Activated CD8-positive, alpha-beta T cell treated with anti-CD3 and anti-CD28 coated beads, Interleukin-2, amount 10 ng/mL, durations not matched to agents 7 days and 5 days (primary cell): ENCODE measurements at regions not wholly inside any gene's neighbourhood (a gene's known extent, or its start where the extent isn't known, plus 50 kb on each side); places are given as distances from the start of the nearest gene placed in this dataset.
"Not testable (repeated sequence)": the region's sequence is repeated elsewhere in the genome, so short reads cannot be mapped to it uniquely, and the experiment has no call there.

Experiments used
- ATAC-seq: fragments of 150-1000 bp; cut with Tn5 transposase; one replicate; pipeline ENCODE4 v1.10.0; 2021; ENCODE audit warnings: moderate library complexity
- CTCF ChIA-PET: fragments of 350-600 bp; sonication (Branson Sonifier 250); formaldehyde crosslinking; loops from one replicate; lab custom pipeline; 2021; ENCODE audit warnings: antibody characterized with exemption; lab: Charles Lee
- POLR2A ChIA-PET: fragments of 350-600 bp; sonication (Branson Sonifier 250); formaldehyde crosslinking; loops from one replicate; lab custom pipeline; 2021; ENCODE audit warnings: antibody characterized with exemption; lab: Charles Lee
- DNase-seq: peaks from one replicate; pipeline ENCODE4 v3.0.0-alpha.2; 2020
- H3K27ac Mint-ChIP-seq: one replicate; pipeline ENCODE4 v1.8.0; 2021; ENCODE audit warnings: mild to moderate bottlenecking, mixed read lengths
- H3K27me3 Mint-ChIP-seq: one replicate; pipeline ENCODE4 v1.8.0; 2021; ENCODE audit warnings: low read depth, mixed read lengths
- H3K36me3 Mint-ChIP-seq: one replicate; pipeline ENCODE4 v1.8.0; 2021; ENCODE audit warnings: low read depth, mixed read lengths
- H3K4me1 Mint-ChIP-seq: one replicate; pipeline ENCODE4 v1.8.0; 2021; ENCODE audit warnings: low read depth, mixed read lengths
- H3K4me3 Mint-ChIP-seq: one replicate; pipeline ENCODE4 v1.8.0; 2021; ENCODE audit warnings: mild to moderate bottlenecking, mixed read lengths
- H3K9me3 Mint-ChIP-seq: one replicate; pipeline ENCODE4 v1.8.0; 2022; ENCODE audit warnings: mixed read lengths; ENCODE audit not compliant: insufficient read depth

GRCh38 chrX:545452-545885 is 85.1 kb upstream of the SHOX start:
- ATAC-seq = no peak
- DNase-seq = no peak

GRCh38 chrX:550514-550913 is 80.1 kb upstream of the SHOX start:
- no peaks in the 10 kb centered on the region for H3K27me3 Mint-ChIP-seq
- no peaks in the 10 kb centered on the region for H3K4me1 Mint-ChIP-seq
- H3K27ac Mint-ChIP-seq = no peak overlapping the region
- DNase-seq = no peak
- no peak for ATAC-seq
- H3K9me3 Mint-ChIP-seq = peaks cover 5% of the 10 kb centered on the region
- CTCF ChIA-PET = no interaction called here
- H3K36me3 Mint-ChIP-seq = no peaks in the 10 kb centered on the region
- POLR2A ChIA-PET = no interaction called here
- H3K4me3 Mint-ChIP-seq = no peak overlapping the region

More at GRCh38 chrX:545452-545885, 85.1 kb upstream of the SHOX start:
- H3K4me1 Mint-ChIP-seq = no peaks in the 10 kb centered on the region
- H3K4me3 Mint-ChIP-seq = no peak overlapping the region
- POLR2A ChIA-PET = no interaction called here
- H3K9me3 Mint-ChIP-seq = no peaks in the 10 kb centered on the region
- no peaks in the 10 kb centered on the region for H3K36me3 Mint-ChIP-seq
- no peaks in the 10 kb centered on the region for H3K27me3 Mint-ChIP-seq
- CTCF ChIA-PET = no interaction called here
- no peak overlapping the region for H3K27ac Mint-ChIP-seq

DNA sequence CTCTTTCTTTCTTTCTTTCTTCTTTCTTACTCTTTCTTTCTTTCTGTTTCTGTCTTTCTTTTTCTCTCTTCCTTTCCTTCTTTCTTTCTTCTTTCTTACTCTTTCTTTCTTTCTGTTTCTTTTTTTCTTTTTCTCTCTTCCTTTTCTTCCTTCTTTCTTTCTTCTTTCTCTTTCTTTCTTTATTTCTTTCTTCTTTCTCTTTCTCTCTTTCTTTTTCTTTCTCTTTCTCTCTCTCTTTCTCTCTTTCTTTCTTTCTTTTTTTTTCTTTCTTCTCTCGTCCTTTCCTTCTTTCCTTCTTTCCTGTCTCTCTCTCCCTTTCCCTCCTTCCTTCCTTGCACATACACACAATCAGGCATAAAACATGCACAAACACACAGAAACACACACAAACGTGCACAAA is 79.3 kb upstream of the SHOX start:
- DNase-seq = no peak
- no peaks in the 10 kb centered on the region for H3K36me3 Mint-ChIP-seq
- H3K4me1 Mint-ChIP-seq = no peaks in the 10 kb centered on the region
- H3K27me3 Mint-ChIP-seq = no peaks in the 10 kb centered on the region
- ATAC-seq = no peak
- no peak overlapping the region for H3K4me3 Mint-ChIP-seq
- POLR2A ChIA-PET = no interaction called here
- CTCF ChIA-PET = no interaction called here
- no peak overlapping the region for H3K27ac Mint-ChIP-seq
- peaks cover 5% of the 10 kb centered on the region for H3K9me3 Mint-ChIP-seq

DNA sequence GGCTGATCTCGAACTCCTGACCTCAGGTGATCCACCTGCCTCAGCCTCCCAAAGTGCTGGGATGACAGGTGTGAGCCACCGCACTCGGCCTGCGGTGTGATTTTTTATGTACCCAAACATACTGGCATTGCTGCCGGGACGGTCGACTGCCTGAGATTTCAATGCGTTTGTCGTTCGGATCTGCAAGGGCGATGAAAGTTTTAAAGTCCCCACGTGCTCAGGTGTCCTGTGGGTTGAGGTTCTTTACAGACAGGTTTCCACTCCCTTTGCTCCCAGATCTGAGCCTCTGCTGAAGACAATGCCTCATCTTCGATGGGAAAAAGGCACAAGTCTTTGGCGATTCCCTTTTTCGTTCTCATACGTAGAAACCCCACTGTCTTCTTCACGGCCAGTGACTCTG is 78.1 kb upstream of the SHOX start:
- CTCF ChIA-PET = no interaction called here
- ATAC-seq (no peak), DNase-seq (no peak)
- H3K4me1 Mint-ChIP-seq = no peaks in the 10 kb centered on the region
- POLR2A ChIA-PET = no interaction called here
- no peaks in the 10 kb centered on the region for H3K36me3 Mint-ChIP-seq
- H3K27ac Mint-ChIP-seq = no peak overlapping the region
- no peaks in the 10 kb centered on the region for H3K27me3 Mint-ChIP-seq
- H3K4me3 Mint-ChIP-seq = no peak overlapping the region
- peaks cover 5% of the 10 kb centered on the region for H3K9me3 Mint-ChIP-seq

DNA sequence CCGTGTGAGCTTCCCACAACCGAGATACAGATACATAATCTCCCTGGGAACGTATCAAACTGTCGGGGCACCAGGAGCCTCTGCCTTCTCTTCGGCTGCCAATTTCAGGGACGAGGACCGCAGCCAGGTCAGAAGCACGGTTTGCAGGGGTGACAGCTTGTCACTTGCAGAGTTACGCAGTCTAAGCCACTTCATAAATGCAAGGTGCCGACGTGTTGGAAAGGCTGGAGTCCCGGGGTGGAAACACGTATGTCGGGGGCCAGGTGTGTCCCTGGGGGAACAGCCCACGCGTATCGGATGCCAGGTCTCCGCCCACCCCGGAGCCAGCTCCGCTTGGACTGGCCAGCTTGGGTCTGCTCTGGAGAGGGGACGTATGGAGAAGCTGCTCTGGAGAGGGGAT is 76.3 kb upstream of the SHOX start:
- POLR2A ChIA-PET = no interaction called here
- Mint-ChIP-seq H3K36me3 (no peaks in the 10 kb centered on the region), H3K27me3 (no peaks in the 10 kb centered on the region), H3K9me3 (peaks cover 5% of the 10 kb centered on the region), H3K4me1 (no peaks in the 10 kb centered on the region), H3K4me3 (no peak overlapping the region), H3K27ac (no peak overlapping the region)
- DNase-seq = no peak
- CTCF ChIA-PET = no interaction called here
- ATAC-seq = no peak

- peaks cover 5% of the 10 kb centered on the region for H3K9me3 Mint-ChIP-seq
- DNase-seq = no peak
- H3K27ac Mint-ChIP-seq = no peak overlapping the region
- no peaks in the 10 kb centered on the region for H3K36me3 Mint-ChIP-seq
- no peak overlapping the region for H3K4me3 Mint-ChIP-seq
- CTCF ChIA-PET = no interaction called here
- no peaks in the 10 kb centered on the region for H3K4me1 Mint-ChIP-seq
- POLR2A ChIA-PET = no interaction called here
- H3K27me3 Mint-ChIP-seq = no peaks in the 10 kb centered on the region
- no peak for ATAC-seq
Measured at GRCh38 chrX:555725-556666, 74.6 kb upstream of the SHOX start.

DNA sequence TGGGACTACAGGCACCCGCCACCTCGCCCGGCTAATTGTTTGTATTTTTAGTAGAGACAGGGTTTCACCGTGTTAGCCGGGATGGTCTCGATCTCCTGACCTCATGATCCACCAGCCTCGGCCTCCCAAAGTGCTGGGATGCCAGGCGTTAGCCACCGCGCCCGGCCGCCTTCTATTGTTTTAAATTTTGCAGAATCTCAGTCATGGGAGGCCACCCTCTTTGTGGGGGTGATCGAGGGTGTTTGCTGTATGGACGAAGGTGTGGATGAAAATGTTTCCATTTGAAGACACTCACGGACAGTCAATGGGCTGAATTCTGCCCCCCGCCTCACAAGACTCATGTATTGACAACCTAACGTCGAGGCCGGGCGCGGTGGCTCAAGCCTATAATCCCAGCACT is 73.0 kb upstream of the SHOX start:
- ATAC-seq = not testable (repeated sequence)

DNA sequence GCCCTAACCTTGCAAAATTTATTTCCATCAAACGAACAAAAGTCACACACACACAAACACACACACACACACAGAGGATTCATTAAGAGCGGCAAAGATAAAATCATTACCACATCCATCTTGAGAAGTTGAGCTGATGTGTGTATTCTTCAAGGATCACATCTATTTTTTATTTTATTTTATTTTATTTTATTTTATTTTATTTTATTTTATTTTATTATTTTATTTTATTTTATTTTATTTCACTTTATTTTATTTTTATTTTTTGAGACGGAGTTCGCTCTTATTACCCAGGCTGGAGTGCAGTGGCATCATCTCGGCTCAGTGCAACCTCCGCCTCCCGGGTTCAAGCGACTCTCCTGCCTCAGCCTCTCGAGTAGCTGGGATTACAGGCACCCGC is 71.3 kb upstream of the SHOX start:
- H3K27me3 Mint-ChIP-seq, H3K9me3 Mint-ChIP-seq, H3K27ac Mint-ChIP-seq, ATAC-seq, H3K4me3 Mint-ChIP-seq, CTCF ChIA-PET, DNase-seq, H3K4me1 Mint-ChIP-seq, H3K36me3 Mint-ChIP-seq, POLR2A ChIA-PET: not testable (repeated sequence)

More for the DNA sequence above, 73.0 kb upstream of the SHOX start:
- DNase-seq, H3K4me3 Mint-ChIP-seq, POLR2A ChIA-PET, H3K36me3 Mint-ChIP-seq, H3K27ac Mint-ChIP-seq, H3K4me1 Mint-ChIP-seq, CTCF ChIA-PET, H3K27me3 Mint-ChIP-seq, H3K9me3 Mint-ChIP-seq: not testable (repeated sequence)

- Mint-ChIP-seq H3K4me3 (no peak overlapping the region), H3K4me1 (no peaks in the 10 kb centered on the region), H3K9me3 (no peaks in the 10 kb centered on the region), H3K36me3 (no peaks in the 10 kb centered on the region), H3K27me3 (no peaks in the 10 kb centered on the region), H3K27ac (no peak overlapping the region)
- DNase-seq = no peak
- ChIA-PET CTCF (no interaction called here), POLR2A (no interaction called here)
- ATAC-seq = no peak
Measured at GRCh38 chrX:567891-568290, 62.7 kb upstream of the SHOX start.

GRCh38 chrX:568311-568710 is 62.3 kb upstream of the SHOX start:
- Mint-ChIP-seq H3K9me3 (no peaks in the 10 kb centered on the region), H3K27ac (no peak overlapping the region), H3K36me3 (no peaks in the 10 kb centered on the region), H3K4me1 (no peaks in the 10 kb centered on the region), H3K4me3 (no peak overlapping the region), H3K27me3 (no peaks in the 10 kb centered on the region)
- CTCF ChIA-PET = no interaction called here
- ATAC-seq = no peak
- POLR2A ChIA-PET = no interaction called here
- DNase-seq = no peak

GRCh38 chrX:572538-573124 is 58.0 kb upstream of the SHOX start:
- Mint-ChIP-seq H3K9me3 (peaks cover 3% of the 10 kb centered on the region), H3K27me3 (no peaks in the 10 kb centered on the region), H3K4me3 (no peak overlapping the region), H3K4me1 (no peaks in the 10 kb centered on the region), H3K27ac (no peak overlapping the region), H3K36me3 (no peaks in the 10 kb centered on the region)
- POLR2A ChIA-PET = no interaction called here
- DNase-seq (no peak), ATAC-seq (peak; percentile 45)
- CTCF ChIA-PET = no interaction called here

DNA sequence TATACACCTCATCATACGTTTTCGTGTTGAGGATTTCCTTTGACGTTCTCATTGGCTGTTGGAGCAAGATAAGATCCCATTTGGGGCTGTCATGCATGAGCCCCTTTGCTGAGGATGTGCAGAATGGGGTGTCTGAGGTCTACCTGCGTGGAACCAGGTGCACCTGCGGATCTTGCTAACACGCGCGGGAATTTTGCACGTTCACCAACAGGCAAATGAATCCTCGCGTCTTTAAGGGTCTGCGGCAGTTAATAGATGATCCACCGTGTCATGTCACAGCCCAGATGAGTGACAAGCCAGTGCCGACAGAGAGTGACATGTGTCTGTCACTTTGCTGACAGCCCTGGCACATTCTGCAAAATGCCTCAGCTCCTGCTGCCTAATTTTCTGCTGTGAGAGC is 56.3 kb upstream of the SHOX start:
- peak; percentile 38 for ATAC-seq
- no peak overlapping the region for H3K4me3 Mint-ChIP-seq

More for the DNA sequence above, 56.3 kb upstream of the SHOX start:
- peak; percentile 48 for DNase-seq
- ChIA-PET CTCF (no interaction called here), POLR2A (no interaction called here)
- Mint-ChIP-seq H3K4me1 (no peaks in the 10 kb centered on the region), H3K27me3 (no peaks in the 10 kb centered on the region), H3K27ac (no peak overlapping the region), H3K36me3 (no peaks in the 10 kb centered on the region), H3K9me3 (peaks cover 3% of the 10 kb centered on the region)
